ENCODE measurements at regions not wholly inside any gene's neighbourhood (a gene's known extent, or its start where the extent isn't known, plus 50 kb on each side); places are given as distances from the start of the nearest gene placed in this dataset.

GRCh38 chr5:54608423-54609085, 91.0 kb downstream of the SNX18 start:
- TF ChIP-seq POLR2A (IDR thresholded peaks at IDR 0.05): no peak
- TF ChIP-seq, protein P1, sequence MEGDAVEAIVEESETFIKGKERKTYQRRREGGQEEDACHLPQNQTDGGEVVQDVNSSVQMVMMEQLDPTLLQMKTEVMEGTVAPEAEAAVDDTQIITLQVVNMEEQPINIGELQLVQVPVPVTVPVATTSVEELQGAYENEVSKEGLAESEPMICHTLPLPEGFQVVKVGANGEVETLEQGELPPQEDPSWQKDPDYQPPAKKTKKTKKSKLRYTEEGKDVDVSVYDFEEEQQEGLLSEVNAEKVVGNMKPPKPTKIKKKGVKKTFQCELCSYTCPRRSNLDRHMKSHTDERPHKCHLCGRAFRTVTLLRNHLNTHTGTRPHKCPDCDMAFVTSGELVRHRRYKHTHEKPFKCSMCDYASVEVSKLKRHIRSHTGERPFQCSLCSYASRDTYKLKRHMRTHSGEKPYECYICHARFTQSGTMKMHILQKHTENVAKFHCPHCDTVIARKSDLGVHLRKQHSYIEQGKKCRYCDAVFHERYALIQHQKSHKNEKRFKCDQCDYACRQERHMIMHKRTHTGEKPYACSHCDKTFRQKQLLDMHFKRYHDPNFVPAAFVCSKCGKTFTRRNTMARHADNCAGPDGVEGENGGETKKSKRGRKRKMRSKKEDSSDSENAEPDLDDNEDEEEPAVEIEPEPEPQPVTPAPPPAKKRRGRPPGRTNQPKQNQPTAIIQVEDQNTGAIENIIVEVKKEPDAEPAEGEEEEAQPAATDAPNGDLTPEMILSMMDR (IDR thresholded peaks at IDR 0.05): no peak

Data from stomach (tissue), 4 donors.